ENCODE measurements at regions not wholly inside any gene's neighbourhood (a gene's known extent, or its start where the extent isn't known, plus 50 kb on each side); places are given as distances from the start of the nearest gene placed in this dataset.

GRCh38 chr18:33831424-33831823 lies 253.4 kb downstream of the ASXL3 start:
- TF ChIP-seq REST (IDR thresholded peaks at IDR 0.05; ENCODE audit: insufficient read depth in 1 of 2, low read depth in 2 of 2, low read length in 1 of 2) (no peak), CTCF (IDR thresholded peaks at IDR 0.05) (no peak), POLR2AphosphoS5 (IDR thresholded peaks at IDR 0.05; ENCODE audit: low read depth, low read length) (no peak)
